Neural progenitor cell (in vitro differentiated cells): ENCODE measurements at regions not wholly inside any gene's neighbourhood (a gene's known extent, or its start where the extent isn't known, plus 50 kb on each side); places are given as distances from the start of the nearest gene placed in this dataset.

Experiments
- CTCF ChIP-seq: fragments of 200-600 bp; sonication (generic); IDR thresholded peaks from 2 replicates; pipeline ENCODE4 v1.5.1; 2017; ENCODE audit warnings: antibody characterized with exemption, mild to moderate bottlenecking
- EZH2 ChIP-seq: fragments of 200-600 bp; sonication (generic); IDR thresholded peaks from 2 replicates; pipeline ENCODE4 v1.6.1; 2017; ENCODE audit warnings: antibody characterized with exemption, mild to moderate bottlenecking, moderate library complexity
- EZH2phosphoT487 ChIP-seq: fragments of 200-600 bp; sonication (generic); IDR thresholded peaks from 2 replicates; pipeline ENCODE4 v1.6.1; 2017; ENCODE audit warnings: antibody characterized with exemption

DNA sequence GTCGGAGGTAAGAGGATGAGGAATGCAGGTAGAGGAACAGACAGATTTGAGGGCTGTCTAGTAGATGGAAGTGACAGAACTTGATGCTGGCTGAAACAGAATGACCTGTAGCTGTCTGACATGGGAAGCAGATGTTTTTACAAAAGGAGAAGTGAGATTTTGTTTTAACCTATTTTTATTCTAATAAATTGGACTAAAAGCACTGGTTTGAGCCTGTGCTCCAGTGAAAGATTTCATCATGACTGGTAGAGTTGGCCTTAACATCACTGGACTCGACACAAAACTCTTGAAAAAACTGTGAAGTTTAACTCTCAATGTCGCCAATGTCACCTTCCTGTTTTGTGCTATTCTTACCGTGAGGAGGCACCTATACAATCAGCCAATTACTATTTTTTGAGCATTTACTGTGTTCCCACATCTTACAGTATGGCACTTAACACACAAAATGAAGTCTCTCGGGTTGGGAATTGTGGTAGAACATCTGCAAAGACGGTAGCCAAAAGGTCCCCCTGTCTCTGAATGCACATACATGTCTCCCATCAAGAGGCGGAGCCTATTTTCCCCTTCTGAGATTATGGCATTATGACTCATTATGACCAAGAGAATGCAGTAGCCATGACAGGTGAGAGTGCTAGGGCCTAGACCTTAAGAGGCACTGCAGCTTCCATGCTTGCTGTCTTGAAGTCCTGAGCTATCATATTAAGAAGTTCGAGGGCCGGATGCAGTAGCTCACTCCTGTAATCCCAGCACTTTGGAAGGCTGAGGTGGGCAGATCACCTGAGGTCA is 93.2 kb downstream of the FOXF2 start:
- no peak for TF ChIP-seq CTCF
- no peak for TF ChIP-seq EZH2
- no peak for TF ChIP-seq EZH2phosphoT487
